Gastroesophageal sphincter (tissue), 3 donors: ENCODE measurements at regions not wholly inside any gene's neighbourhood (a gene's known extent, or its start where the extent isn't known, plus 50 kb on each side); places are given as distances from the start of the nearest gene placed in this dataset.

Experiments used
- CTCF ChIP-seq, 4 experiments: fragments of 200-600 bp in 2 of 4; fragments of 450-650 bp in 2 of 4; sonication (generic) in 1 of 4; IDR thresholded peaks; one replicate each; pipeline ENCODE4 v1.5.1; 2017 to 2019; ENCODE audit warnings: antibody characterized with exemption in 4 of 4, mild to moderate bottlenecking in 2 of 4, moderate library complexity in 2 of 4
- EP300 ChIP-seq: sonication (generic); formaldehyde crosslinking; IDR thresholded peaks from one replicate; pipeline ENCODE4 v1.6.1; 2017; ENCODE audit warnings: antibody characterized with exemption, mild to moderate bottlenecking
- POLR2A ChIP-seq, 2 donors: fragments of 450-650 bp; IDR thresholded peaks; one replicate each; pipeline ENCODE4 v1.6.1; 2017; ENCODE audit warnings: antibody characterized with exemption in 2 of 2, mild to moderate bottlenecking in 2 of 2, moderate library complexity in 1 of 2
- POLR2AphosphoS5 ChIP-seq: sonication (generic); formaldehyde crosslinking; IDR thresholded peaks from one replicate; pipeline ENCODE4 v1.6.1; 2017; ENCODE audit warnings: antibody characterized with exemption

- no peak for TF ChIP-seq CTCF (IDR thresholded peaks at IDR 0.05)
- TF ChIP-seq POLR2AphosphoS5: no peak
- TF ChIP-seq EP300: no peak
- TF ChIP-seq POLR2A (IDR thresholded peaks at IDR 0.05): no peak
Measured at GRCh38 chr2:113337809-113338208, 59.1 kb upstream of the PAX8 start.
